ENCODE measurements at regions not wholly inside any gene's neighbourhood (a gene's known extent, or its start where the extent isn't known, plus 50 kb on each side); places are given as distances from the start of the nearest gene placed in this dataset.

DNA sequence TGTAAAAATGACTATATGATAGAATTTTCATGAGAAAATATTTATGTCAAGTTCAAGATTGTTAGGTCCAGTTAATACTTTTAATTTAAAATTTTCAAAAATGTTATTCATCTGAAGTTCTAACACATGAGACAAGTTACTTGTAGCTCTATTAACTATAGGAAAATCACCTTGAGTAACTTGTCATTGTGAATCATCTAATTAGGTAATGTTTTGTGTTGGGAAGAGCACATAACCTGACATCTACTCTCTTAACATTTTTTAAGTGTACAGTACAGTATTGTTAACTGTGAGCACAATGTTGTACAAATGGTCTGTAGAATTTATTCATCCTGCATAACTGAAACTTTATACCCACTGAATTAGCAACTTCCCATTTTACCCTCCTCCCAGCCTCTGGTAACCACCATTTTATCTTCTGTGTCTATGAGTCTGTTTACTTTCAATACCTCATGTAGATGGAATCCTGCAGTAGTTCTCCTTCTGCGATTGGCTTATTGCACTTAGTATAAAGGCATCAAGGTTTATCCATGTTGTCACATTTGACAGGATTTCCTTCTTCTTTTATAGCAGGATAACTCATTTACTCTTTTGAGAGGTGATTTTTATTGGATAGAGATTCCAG lies 54.6 kb downstream of the ARL4A start:
- TF ChIP-seq, protein P1, sequence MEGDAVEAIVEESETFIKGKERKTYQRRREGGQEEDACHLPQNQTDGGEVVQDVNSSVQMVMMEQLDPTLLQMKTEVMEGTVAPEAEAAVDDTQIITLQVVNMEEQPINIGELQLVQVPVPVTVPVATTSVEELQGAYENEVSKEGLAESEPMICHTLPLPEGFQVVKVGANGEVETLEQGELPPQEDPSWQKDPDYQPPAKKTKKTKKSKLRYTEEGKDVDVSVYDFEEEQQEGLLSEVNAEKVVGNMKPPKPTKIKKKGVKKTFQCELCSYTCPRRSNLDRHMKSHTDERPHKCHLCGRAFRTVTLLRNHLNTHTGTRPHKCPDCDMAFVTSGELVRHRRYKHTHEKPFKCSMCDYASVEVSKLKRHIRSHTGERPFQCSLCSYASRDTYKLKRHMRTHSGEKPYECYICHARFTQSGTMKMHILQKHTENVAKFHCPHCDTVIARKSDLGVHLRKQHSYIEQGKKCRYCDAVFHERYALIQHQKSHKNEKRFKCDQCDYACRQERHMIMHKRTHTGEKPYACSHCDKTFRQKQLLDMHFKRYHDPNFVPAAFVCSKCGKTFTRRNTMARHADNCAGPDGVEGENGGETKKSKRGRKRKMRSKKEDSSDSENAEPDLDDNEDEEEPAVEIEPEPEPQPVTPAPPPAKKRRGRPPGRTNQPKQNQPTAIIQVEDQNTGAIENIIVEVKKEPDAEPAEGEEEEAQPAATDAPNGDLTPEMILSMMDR (conservative IDR thresholded peaks at IDR 0.05 in 1 of 2, IDR thresholded peaks at IDR 0.05 in 1 of 2; ENCODE audit: extremely low read depth in 1 of 2, insufficient read depth in 1 of 2, low read depth in 1 of 2, low read length in 2 of 2) = no peak
- TF ChIP-seq EZH2 (IDR thresholded peaks at IDR 0.05; ENCODE audit: borderline replicate concordance, low read length) = no peak
